Erythroblast (primary cell): ENCODE measurements at regions not wholly inside any gene's neighbourhood (a gene's known extent, or its start where the extent isn't known, plus 50 kb on each side); places are given as distances from the start of the nearest gene placed in this dataset.

ENCODE experiments used
- GATA1 ChIP-seq: IDR thresholded peaks from 2 replicates; pipeline ENCODE4 v1.6.1; 2011; ENCODE audit warnings: low read depth, mild to moderate bottlenecking, control low read depth, low read length, moderate library complexity
- POLR2A ChIP-seq: IDR thresholded peaks from 2 replicates; pipeline ENCODE4 v1.6.1; 2011; ENCODE audit warnings: mild to moderate bottlenecking, low read length

- TF ChIP-seq POLR2A (no peak), GATA1 (no peak)
Observed at GRCh38 chr4:171348090-171348489, 465.1 kb upstream of the GALNTL6 start.
